Thyroid gland (tissue), 4 donors: ENCODE measurements at regions not wholly inside any gene's neighbourhood (a gene's known extent, or its start where the extent isn't known, plus 50 kb on each side); places are given as distances from the start of the nearest gene placed in this dataset.

Source experiments
- POLR2A ChIP-seq, 2 donors: fragments of 450-650 bp; IDR thresholded peaks; one replicate each; pipeline ENCODE4 v1.6.1; 2017; ENCODE audit warnings: antibody characterized with exemption in 2 of 2, mild to moderate bottlenecking in 2 of 2, moderate library complexity in 1 of 2
- TF ChIP-seq, protein P1 (sequence below), 6 experiments: fragments of 200-600 bp in 3 of 6; fragments of 450-650 bp in 3 of 6; sonication (generic) in 3 of 6; IDR thresholded peaks; one replicate each; pipeline ENCODE4 v1.5.1; 2016 to 2019; ENCODE audit warnings: antibody characterized with exemption in 6 of 6, mild to moderate bottlenecking in 2 of 6, inconsistent platforms in 1 of 6, moderate library complexity in 1 of 6

- TF ChIP-seq, protein P1, sequence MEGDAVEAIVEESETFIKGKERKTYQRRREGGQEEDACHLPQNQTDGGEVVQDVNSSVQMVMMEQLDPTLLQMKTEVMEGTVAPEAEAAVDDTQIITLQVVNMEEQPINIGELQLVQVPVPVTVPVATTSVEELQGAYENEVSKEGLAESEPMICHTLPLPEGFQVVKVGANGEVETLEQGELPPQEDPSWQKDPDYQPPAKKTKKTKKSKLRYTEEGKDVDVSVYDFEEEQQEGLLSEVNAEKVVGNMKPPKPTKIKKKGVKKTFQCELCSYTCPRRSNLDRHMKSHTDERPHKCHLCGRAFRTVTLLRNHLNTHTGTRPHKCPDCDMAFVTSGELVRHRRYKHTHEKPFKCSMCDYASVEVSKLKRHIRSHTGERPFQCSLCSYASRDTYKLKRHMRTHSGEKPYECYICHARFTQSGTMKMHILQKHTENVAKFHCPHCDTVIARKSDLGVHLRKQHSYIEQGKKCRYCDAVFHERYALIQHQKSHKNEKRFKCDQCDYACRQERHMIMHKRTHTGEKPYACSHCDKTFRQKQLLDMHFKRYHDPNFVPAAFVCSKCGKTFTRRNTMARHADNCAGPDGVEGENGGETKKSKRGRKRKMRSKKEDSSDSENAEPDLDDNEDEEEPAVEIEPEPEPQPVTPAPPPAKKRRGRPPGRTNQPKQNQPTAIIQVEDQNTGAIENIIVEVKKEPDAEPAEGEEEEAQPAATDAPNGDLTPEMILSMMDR (IDR thresholded peaks at IDR 0.05) = no peak
- no peak for TF ChIP-seq POLR2A (IDR thresholded peaks at IDR 0.05)
Measured at GRCh38 chr2:77712601-77713000, 190.4 kb upstream of the LRRTM4 start.
